ENCODE measurements at regions not wholly inside any gene's neighbourhood (a gene's known extent, or its start where the extent isn't known, plus 50 kb on each side); places are given as distances from the start of the nearest gene placed in this dataset.

- H3K4me3 ChIP-seq, result no peak overlapping the region
- DNase-seq (no peak), FAIRE-seq (no peak), ATAC-seq (no peak)
- intact Hi-C loops (cut with DNase I), result no loop called here
- no peak overlapping the region for H3K27ac ChIP-seq
- no peaks in the 10 kb centered on the region for H3K9me3 ChIP-seq
- TF ChIP-seq, protein P1, sequence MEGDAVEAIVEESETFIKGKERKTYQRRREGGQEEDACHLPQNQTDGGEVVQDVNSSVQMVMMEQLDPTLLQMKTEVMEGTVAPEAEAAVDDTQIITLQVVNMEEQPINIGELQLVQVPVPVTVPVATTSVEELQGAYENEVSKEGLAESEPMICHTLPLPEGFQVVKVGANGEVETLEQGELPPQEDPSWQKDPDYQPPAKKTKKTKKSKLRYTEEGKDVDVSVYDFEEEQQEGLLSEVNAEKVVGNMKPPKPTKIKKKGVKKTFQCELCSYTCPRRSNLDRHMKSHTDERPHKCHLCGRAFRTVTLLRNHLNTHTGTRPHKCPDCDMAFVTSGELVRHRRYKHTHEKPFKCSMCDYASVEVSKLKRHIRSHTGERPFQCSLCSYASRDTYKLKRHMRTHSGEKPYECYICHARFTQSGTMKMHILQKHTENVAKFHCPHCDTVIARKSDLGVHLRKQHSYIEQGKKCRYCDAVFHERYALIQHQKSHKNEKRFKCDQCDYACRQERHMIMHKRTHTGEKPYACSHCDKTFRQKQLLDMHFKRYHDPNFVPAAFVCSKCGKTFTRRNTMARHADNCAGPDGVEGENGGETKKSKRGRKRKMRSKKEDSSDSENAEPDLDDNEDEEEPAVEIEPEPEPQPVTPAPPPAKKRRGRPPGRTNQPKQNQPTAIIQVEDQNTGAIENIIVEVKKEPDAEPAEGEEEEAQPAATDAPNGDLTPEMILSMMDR (IDR thresholded peaks at IDR 0.05), result no peak
- H3K27me3 ChIP-seq, result no peaks in the 10 kb centered on the region
- no peaks in the 10 kb centered on the region for H3K36me3 ChIP-seq
- H3K4me1 ChIP-seq, result no peaks in the 10 kb centered on the region
- 76 to 82% methylated on average over 21 of the region's 21 CpGs for WGBS, 2 donors
These were observed 795.7 kb upstream of the SLIT2 start for GRCh38 chr4:19455850-19456602.

- TF ChIP-seq, protein P1 (IDR thresholded peaks at IDR 0.05), result no peak
- FAIRE-seq (no peak), DNase-seq (no peak), ATAC-seq (no peak)
- no peaks in the 10 kb centered on the region for H3K27me3 ChIP-seq
- no peak overlapping the region for H3K4me3 ChIP-seq
- WGBS, 2 donors, result 70 to 77% methylated on average over 14 of the region's 14 CpGs
- intact Hi-C loops (cut with DNase I), result no loop called here
- H3K4me1 ChIP-seq, result no peaks in the 10 kb centered on the region
- H3K36me3 ChIP-seq, result no peaks in the 10 kb centered on the region
- H3K27ac ChIP-seq, result no peak overlapping the region
- no peaks in the 10 kb centered on the region for H3K9me3 ChIP-seq
These were observed 796.5 kb upstream of the SLIT2 start for GRCh38 chr4:19455196-19455595.

GRCh38 chr4:19438233-19438632, 813.5 kb upstream of the SLIT2 start:
- FAIRE-seq (no peak), DNase-seq (no peak), ATAC-seq (no peak)
- WGBS, 2 donors, result 46 to 73% methylated on average over 1 of the region's 1 CpG
- Histone ChIP-seq H3K9me3 (no peaks in the 10 kb centered on the region), H3K27me3 (no peaks in the 10 kb centered on the region), H3K36me3 (no peaks in the 10 kb centered on the region), H3K4me1 (no peaks in the 10 kb centered on the region), H3K4me3 (no peak overlapping the region), H3K27ac (no peak overlapping the region)
- intact Hi-C loops (cut with DNase I), result no loop called here
- TF ChIP-seq, protein P1 (IDR thresholded peaks at IDR 0.05), result no peak

- TF ChIP-seq, protein P1 (IDR thresholded peaks at IDR 0.05), result no peak
- DNase-seq (no peak), ATAC-seq (no peak), FAIRE-seq (no peak)
- H3K4me3 ChIP-seq, result no peak overlapping the region
- H3K27ac ChIP-seq, result no peak overlapping the region
- H3K9me3 ChIP-seq, result no peaks in the 10 kb centered on the region
- 31 to 34% methylated on average over 2 of the region's 2 CpGs for WGBS, 2 donors
- H3K36me3 ChIP-seq, result no peaks in the 10 kb centered on the region
- H3K4me1 ChIP-seq, result no peaks in the 10 kb centered on the region
- intact Hi-C loops (cut with DNase I), result no loop called here
- H3K27me3 ChIP-seq, result no peaks in the 10 kb centered on the region
These were observed 814.7 kb upstream of the SLIT2 start for GRCh38 chr4:19437008-19437407.

GRCh38 chr4:19429684-19430083, 822.0 kb upstream of the SLIT2 start:
- FAIRE-seq (no peak), ATAC-seq (no peak), DNase-seq (no peak)
- no peaks in the 10 kb centered on the region for H3K27me3 ChIP-seq
- no peak overlapping the region for H3K4me3 ChIP-seq
- H3K9me3 ChIP-seq, result no peaks in the 10 kb centered on the region
- no peaks in the 10 kb centered on the region for H3K36me3 ChIP-seq
- H3K27ac ChIP-seq, result no peak overlapping the region
- intact Hi-C loops (cut with DNase I), result no loop called here
- TF ChIP-seq, protein P1 (IDR thresholded peaks at IDR 0.05), result no peak
- no peaks in the 10 kb centered on the region for H3K4me1 ChIP-seq
- 30 to 37% methylated on average over 4 of the region's 4 CpGs for WGBS, 2 donors
